Mammary epithelial cell (primary cell): ENCODE measurements at regions not wholly inside any gene's neighbourhood (a gene's known extent, or its start where the extent isn't known, plus 50 kb on each side); places are given as distances from the start of the nearest gene placed in this dataset.

Experiments
- CTCF ChIP-seq, 2 donors: IDR thresholded peaks in 1 of 2; conservative IDR thresholded peaks in 1 of 2; 2 replicates each; pipeline ENCODE4 v1.5.1; 2011 to 2012; ENCODE audit warnings: inconsistent platforms in 2 of 2, low read length in 2 of 2, mild to moderate bottlenecking in 2 of 2, control low read depth in 1 of 2, low read depth in 1 of 2; ENCODE audit not compliant: insufficient read depth in 1 of 2; ENCODE audit errors: extremely low read depth in 1 of 2
- EZH2 ChIP-seq: IDR thresholded peaks from 2 replicates; pipeline ENCODE4 v1.6.1; 2012; ENCODE audit warnings: low read length, inconsistent platforms, borderline replicate concordance

- TF ChIP-seq CTCF (conservative IDR thresholded peaks at IDR 0.05 in 1 of 2, IDR thresholded peaks at IDR 0.05 in 1 of 2; ENCODE audit: extremely low read depth in 1 of 2, insufficient read depth in 1 of 2, low read depth in 1 of 2, low read length in 2 of 2) (no peak), EZH2 (no peak)
Measured at GRCh38 chr3:102737353-102737752, 302.5 kb downstream of the ZPLD1 start.
